CD14-positive monocyte (primary cell): ENCODE measurements at regions not wholly inside any gene's neighbourhood (a gene's known extent, or its start where the extent isn't known, plus 50 kb on each side); places are given as distances from the start of the nearest gene placed in this dataset.

Experiments used
- DNase-seq, 3 donors: peaks; one replicate each; pipeline ENCODE4 v3.0.0-alpha.2; 2011 to 2022
- H2AFZ ChIP-seq: 2 replicates; pipeline ENCODE4 v1.6.0; 2012; ENCODE audit warnings: mild to moderate bottlenecking, low read depth, low read length, inconsistent platforms; ENCODE audit not compliant: insufficient read depth, poor library complexity, severe bottlenecking
- H3K27ac ChIP-seq, 2 donors: 1 replicate in 1 of 2; 2 replicates in 1 of 2; pipeline ENCODE4 v1.5.1; 2012 to 2013; ENCODE audit warnings: low read length in 2 of 2, control low read depth in 1 of 2, inconsistent platforms in 1 of 2, low read depth in 1 of 2, mild to moderate bottlenecking in 1 of 2
- H3K27me3 ChIP-seq, 2 donors: one replicate each; pipeline versions ENCODE4 v1.6.0 to v1.6.1; 2011 to 2013; ENCODE audit warnings: low read length in 2 of 2; ENCODE audit not compliant: control insufficient read depth in 2 of 2, insufficient read depth in 2 of 2
- H3K36me3 ChIP-seq, 2 donors: replicated peaks in 1 of 2; 1 replicate in 1 of 2; 2 replicates in 1 of 2; pipeline versions ENCODE4 v1.5.1 to v1.6.1; 2012 to 2013; ENCODE audit warnings: low read length in 2 of 2, control low read depth in 1 of 2, inconsistent platforms in 1 of 2, mild to moderate bottlenecking in 1 of 2; ENCODE audit not compliant: insufficient read depth in 2 of 2, control insufficient read depth in 1 of 2
- H3K4me1 ChIP-seq, 2 donors: 1 replicate in 1 of 2; 2 replicates in 1 of 2; pipeline versions ENCODE4 v1.5.1 to v1.6.1; 2012 to 2013; ENCODE audit warnings: low read length in 2 of 2, control low read depth in 1 of 2, inconsistent platforms in 1 of 2, mild to moderate bottlenecking in 1 of 2, moderate library complexity in 1 of 2; ENCODE audit not compliant: insufficient read depth in 2 of 2, control insufficient read depth in 1 of 2
- H3K4me2 ChIP-seq: replicated peaks from 2 replicates; pipeline ENCODE3; 2012; ENCODE audit warnings: low read length, moderate library complexity, mild to moderate bottlenecking; ENCODE audit not compliant: poor library complexity, severe bottlenecking; ENCODE audit errors: extremely low read depth
- H3K4me3 ChIP-seq, 3 experiments: fragments of 200-600 bp in 1 of 3; sonication (generic) in 1 of 3; replicated peaks in 1 of 3; 1 replicate in 2 of 3; 2 replicates in 1 of 3; pipeline ENCODE4 v1.5.1; 2011 to 2013; ENCODE audit warnings: low read length in 3 of 3, mild to moderate bottlenecking in 3 of 3, control low read depth in 2 of 3, low read depth in 2 of 3, inconsistent platforms in 1 of 3, moderate library complexity in 1 of 3
- H3K79me2 ChIP-seq: 2 replicates; pipeline ENCODE4 v1.6.0; 2012; ENCODE audit warnings: mild to moderate bottlenecking, control low read depth, inconsistent platforms, low read length, moderate library complexity; ENCODE audit not compliant: insufficient read depth
- H3K9ac ChIP-seq: 2 replicates; pipeline ENCODE4 v1.6.0; 2017; ENCODE audit warnings: low read length, mild to moderate bottlenecking; ENCODE audit not compliant: insufficient read depth, poor library complexity, severe bottlenecking
- H3K9me3 ChIP-seq, 2 donors: replicated peaks in 1 of 2; 1 replicate in 1 of 2; 2 replicates in 1 of 2; pipeline versions ENCODE4 v1.5.1 to v1.6.1; 2012 to 2013; ENCODE audit warnings: low read length in 2 of 2, control low read depth in 1 of 2; ENCODE audit not compliant: control insufficient read depth in 1 of 2, insufficient read depth in 1 of 2
- H4K20me1 ChIP-seq: 2 replicates; pipeline ENCODE4 v1.6.0; 2012; ENCODE audit warnings: mild to moderate bottlenecking, low read length, control low read depth, moderate library complexity; ENCODE audit not compliant: insufficient read depth
- H3K27ac Mint-ChIP-seq, 7 donors: one replicate each; pipeline ENCODE4 v1.8.0; 2020; ENCODE audit warnings: mild to moderate bottlenecking in 7 of 7, mixed read lengths in 7 of 7, moderate library complexity in 6 of 7, inconsistent platforms in 2 of 7
- H3K27me3 Mint-ChIP-seq, 3 donors: one replicate each; pipeline ENCODE4 v1.8.0; 2021 to 2022; ENCODE audit warnings: low read depth in 3 of 3, mild to moderate bottlenecking in 3 of 3, mixed read lengths in 3 of 3, moderate library complexity in 3 of 3, inconsistent platforms in 1 of 3
- H3K36me3 Mint-ChIP-seq, 2 donors: one replicate each; pipeline ENCODE4 v1.8.0; 2020; ENCODE audit warnings: mixed read lengths in 2 of 2, inconsistent platforms in 1 of 2, mild to moderate bottlenecking in 1 of 2
- H3K4me1 Mint-ChIP-seq: one replicate; pipeline ENCODE4 v1.8.0; 2020; ENCODE audit warnings: mild to moderate bottlenecking, mixed read lengths
- H3K4me3 Mint-ChIP-seq, 2 donors: one replicate each; pipeline ENCODE4 v1.8.0; 2020; ENCODE audit warnings: mild to moderate bottlenecking in 2 of 2, mixed read lengths in 2 of 2, moderate library complexity in 1 of 2
- H3K9me3 Mint-ChIP-seq, 7 donors: one replicate each; pipeline ENCODE4 v1.8.0; 2020 to 2022; ENCODE audit warnings: mixed read lengths in 7 of 7, mild to moderate bottlenecking in 6 of 7, moderate library complexity in 6 of 7, inconsistent platforms in 2 of 7
- CTCF ChIP-seq: fragments of 200-600 bp; IDR thresholded peaks from one replicate; pipeline ENCODE4 v1.8.0; 2022; ENCODE audit warnings: antibody characterized with exemption, mild to moderate bottlenecking
- WGBS: methylation state at CpG from one replicate; pipeline ENCODE4 v1.1.5; 2013; ENCODE audit warnings: missing lambda C conversion rate; ENCODE audit not compliant: insufficient coverage; 5-methylcytosine and 5-hydroxymethylcytosine counted together
- intact Hi-C, 2 donors: fragments of 100-400 bp; cut with micrococcal nuclease; formaldehyde crosslinking; loops; one replicate each; pipeline versions ENCODE4 v1.15.0 to v1.15.1; 2023

- H3K4me2 ChIP-seq = no peak overlapping the region
- no peaks in the 10 kb centered on the region for H3K4me1 Mint-ChIP-seq
- no peak overlapping the region for H3K9ac ChIP-seq
- intact Hi-C loops = no loop called here
- no peaks in the 10 kb centered on the region for H3K9me3 ChIP-seq
- H3K27me3 Mint-ChIP-seq = peaks cover 0 to 2% (median 2%) of the 10 kb centered on the region in 3 donors
- H3K79me2 ChIP-seq = no peaks in the 10 kb centered on the region
- H3K4me3 Mint-ChIP-seq = no peak overlapping the region
- no peak overlapping the region for H3K27ac Mint-ChIP-seq
- H4K20me1 ChIP-seq = no peaks in the 10 kb centered on the region
- 96% methylated on average over 3 of the region's 4 CpGs for WGBS
- H2AFZ ChIP-seq = no peak overlapping the region
- no peak overlapping the region for H3K27ac ChIP-seq
- peaks cover 0 to 4% (median 0%) of the 10 kb centered on the region in 7 donors for H3K9me3 Mint-ChIP-seq
- no peak for DNase-seq
- H3K4me1 ChIP-seq = no peaks in the 10 kb centered on the region
- no peak overlapping the region for H3K4me3 ChIP-seq
- H3K36me3 Mint-ChIP-seq = no peaks in the 10 kb centered on the region
- no peaks in the 10 kb centered on the region for H3K36me3 ChIP-seq
- no peaks in the 10 kb centered on the region for H3K27me3 ChIP-seq
- TF ChIP-seq CTCF = no peak
These were observed 370.0 kb downstream of the ZSWIM6 start for GRCh38 chr5:61701877-61702602.

- no peak overlapping the region for H3K27ac Mint-ChIP-seq
- H3K4me1 ChIP-seq = no peaks in the 10 kb centered on the region
- DNase-seq = no peak
- no peaks in the 10 kb centered on the region for H3K4me1 Mint-ChIP-seq
- WGBS = 100% methylated on average over 1 of the region's 2 CpGs
- H3K79me2 ChIP-seq = no peaks in the 10 kb centered on the region
- no peak overlapping the region for H3K4me3 Mint-ChIP-seq
- no peak for TF ChIP-seq CTCF
- intact Hi-C loops = no loop called here
- no peaks in the 10 kb centered on the region for H3K9me3 Mint-ChIP-seq
- no peaks in the 10 kb centered on the region for H3K27me3 ChIP-seq
- H2AFZ ChIP-seq = no peak overlapping the region
- H3K9me3 ChIP-seq = no peaks in the 10 kb centered on the region
- H3K9ac ChIP-seq = no peak overlapping the region
- no peaks in the 10 kb centered on the region for H4K20me1 ChIP-seq
- H3K36me3 Mint-ChIP-seq = no peaks in the 10 kb centered on the region
- H3K4me3 ChIP-seq = no peak overlapping the region
- H3K27me3 Mint-ChIP-seq = peaks cover 0 to 2% (median 2%) of the 10 kb centered on the region in 3 donors
- H3K4me2 ChIP-seq = no peak overlapping the region
- no peaks in the 10 kb centered on the region for H3K36me3 ChIP-seq
- H3K27ac ChIP-seq = no peak overlapping the region
These were observed 370.7 kb downstream of the ZSWIM6 start for GRCh38 chr5:61702784-61703183.
